DND-41 (cell line): ENCODE measurements at regions not wholly inside any gene's neighbourhood (a gene's known extent, or its start where the extent isn't known, plus 50 kb on each side); places are given as distances from the start of the nearest gene placed in this dataset.

ENCODE experiments used
- ATAC-seq: fragments of 200-7000 bp; cut with Tn5 transposase; 3 replicates; pipeline ENCODE4 v1.9.1; 2021; ENCODE audit warnings: low read depth; ENCODE audit not compliant: insufficient read depth
- DNase-seq: peaks from one replicate; pipeline ENCODE4 v3.0.0-alpha.2; 2020
- H2AFZ ChIP-seq: 2 replicates; pipeline ENCODE4 v1.6.0; 2012; ENCODE audit warnings: low read depth, low read length
- H3K27ac ChIP-seq: 2 replicates; pipeline ENCODE4 v1.5.1; 2012; ENCODE audit warnings: low read length, inconsistent platforms
- H3K27me3 ChIP-seq: fragments of 200-600 bp; sonication (generic); 2 replicates; pipeline ENCODE4 v1.6.0; 2012; ENCODE audit warnings: low read length, mild to moderate bottlenecking, inconsistent platforms; ENCODE audit not compliant: insufficient read depth, poor library complexity
- H3K36me3 ChIP-seq: 2 replicates; pipeline ENCODE4 v1.5.1; 2012; ENCODE audit warnings: low read length, inconsistent platforms; ENCODE audit not compliant: insufficient read depth
- H3K4me1 ChIP-seq: 2 replicates; pipeline ENCODE4 v1.5.1; 2012; ENCODE audit warnings: mild to moderate bottlenecking, low read length; ENCODE audit not compliant: insufficient read depth
- H3K4me2 ChIP-seq: 2 replicates; pipeline ENCODE4 v1.6.0; 2012; ENCODE audit warnings: mild to moderate bottlenecking, moderate library complexity, low read length, inconsistent platforms; ENCODE audit not compliant: insufficient read depth
- H3K4me3 ChIP-seq, 2 experiments: fragments of 200-600 bp in 1 of 2; shearing (Covaris generic) in 1 of 2; 2 replicates each; pipeline ENCODE4 v1.5.1; 2012 to 2016; ENCODE audit warnings: inconsistent platforms in 2 of 2, low read length in 2 of 2, mild to moderate bottlenecking in 2 of 2, low read depth in 1 of 2, moderate library complexity in 1 of 2
- H3K79me2 ChIP-seq: 2 replicates; pipeline ENCODE4 v1.6.0; 2012; ENCODE audit warnings: low read length, inconsistent platforms; ENCODE audit not compliant: insufficient read depth
- H3K9ac ChIP-seq: 2 replicates; pipeline ENCODE4 v1.6.0; 2012; ENCODE audit warnings: low read depth, mild to moderate bottlenecking, inconsistent platforms, low read length, moderate library complexity
- H3K9me3 ChIP-seq: 2 replicates; pipeline ENCODE4 v1.5.1; 2012; ENCODE audit warnings: low read length, moderate library complexity, mild to moderate bottlenecking, inconsistent platforms; ENCODE audit not compliant: insufficient read depth, severe bottlenecking
- H4K20me1 ChIP-seq: 2 replicates; pipeline ENCODE4 v1.6.0; 2012; ENCODE audit warnings: low read length; ENCODE audit not compliant: insufficient read depth
- CTCF ChIP-seq: IDR thresholded peaks from 2 replicates; pipeline ENCODE4 v1.5.1; 2012; ENCODE audit warnings: borderline replicate concordance, low read length, moderate library complexity, mild to moderate bottlenecking; ENCODE audit not compliant: poor library complexity, severe bottlenecking; ENCODE audit errors: extremely low read depth
- EZH2 ChIP-seq: IDR thresholded peaks from 3 replicates; pipeline ENCODE4 v1.6.1; 2012; ENCODE audit warnings: borderline replicate concordance, low read depth, mild to moderate bottlenecking, moderate library complexity, low read length, inconsistent platforms; ENCODE audit not compliant: severe bottlenecking

- no peak overlapping the region for H3K4me3 ChIP-seq
- H4K20me1 ChIP-seq, result no peaks in the 10 kb centered on the region
- H2AFZ ChIP-seq, result no peak overlapping the region
- ATAC-seq (no peak), DNase-seq (no peak)
- no peak overlapping the region for H3K4me2 ChIP-seq
- H3K9ac ChIP-seq, result no peak overlapping the region
- H3K79me2 ChIP-seq, result no peaks in the 10 kb centered on the region
- H3K27ac ChIP-seq, result no peak overlapping the region
- TF ChIP-seq CTCF (no peak), EZH2 (no peak)
- H3K4me1 ChIP-seq, result no peaks in the 10 kb centered on the region
- no peaks in the 10 kb centered on the region for H3K27me3 ChIP-seq
- H3K9me3 ChIP-seq, result no peaks in the 10 kb centered on the region
- H3K36me3 ChIP-seq, result no peaks in the 10 kb centered on the region
Observed at GRCh38 chr2:184186436-184186835, 411.9 kb upstream of the ZNF804A start.

- no peak overlapping the region for H3K27ac ChIP-seq
- ATAC-seq, result no peak
- H3K36me3 ChIP-seq, result no peaks in the 10 kb centered on the region
- H4K20me1 ChIP-seq, result no peaks in the 10 kb centered on the region
- no peak for TF ChIP-seq CTCF
- TF ChIP-seq EZH2, result no peak
- H3K9ac ChIP-seq, result no peak overlapping the region
- H3K79me2 ChIP-seq, result no peaks in the 10 kb centered on the region
- no peak overlapping the region for H3K4me3 ChIP-seq
- no peaks in the 10 kb centered on the region for H3K9me3 ChIP-seq
- no peak overlapping the region for H3K4me2 ChIP-seq
- H3K27me3 ChIP-seq, result no peaks in the 10 kb centered on the region
- no peaks in the 10 kb centered on the region for H3K4me1 ChIP-seq
- DNase-seq, result no peak
- no peak overlapping the region for H2AFZ ChIP-seq
Observed at GRCh38 chr2:184187421-184187971, 410.8 kb upstream of the ZNF804A start.

GRCh38 chr2:184190725-184191124 is 407.6 kb upstream of the ZNF804A start:
- H3K4me2 ChIP-seq, result no peak overlapping the region
- TF ChIP-seq CTCF, result no peak
- no peak for TF ChIP-seq EZH2
- DNase-seq (no peak), ATAC-seq (no peak)
- H3K79me2 ChIP-seq, result no peaks in the 10 kb centered on the region
- no peaks in the 10 kb centered on the region for H3K4me1 ChIP-seq
- H3K9me3 ChIP-seq, result no peaks in the 10 kb centered on the region
- H2AFZ ChIP-seq, result no peak overlapping the region
- H3K4me3 ChIP-seq, result no peak overlapping the region
- H3K27me3 ChIP-seq, result no peaks in the 10 kb centered on the region
- H3K27ac ChIP-seq, result no peak overlapping the region
- no peak overlapping the region for H3K9ac ChIP-seq
- H3K36me3 ChIP-seq, result no peaks in the 10 kb centered on the region
- H4K20me1 ChIP-seq, result no peaks in the 10 kb centered on the region

GRCh38 chr2:184192649-184193048 is 405.7 kb upstream of the ZNF804A start:
- ATAC-seq, result no peak
- H3K36me3 ChIP-seq, result no peaks in the 10 kb centered on the region
- H3K4me1 ChIP-seq, result no peaks in the 10 kb centered on the region
- DNase-seq, result no peak
- H3K27me3 ChIP-seq, result no peaks in the 10 kb centered on the region
- H3K9ac ChIP-seq, result no peak overlapping the region
- H3K27ac ChIP-seq, result no peak overlapping the region
- no peaks in the 10 kb centered on the region for H3K9me3 ChIP-seq
- no peak for TF ChIP-seq EZH2
- no peak for TF ChIP-seq CTCF
- H3K79me2 ChIP-seq, result no peaks in the 10 kb centered on the region
- H4K20me1 ChIP-seq, result no peaks in the 10 kb centered on the region
- H3K4me3 ChIP-seq, result no peak overlapping the region
- no peak overlapping the region for H3K4me2 ChIP-seq
- no peak overlapping the region for H2AFZ ChIP-seq
